Bronchial epithelial cell (primary cell): ENCODE measurements at regions not wholly inside any gene's neighbourhood (a gene's known extent, or its start where the extent isn't known, plus 50 kb on each side); places are given as distances from the start of the nearest gene placed in this dataset.
"Not testable (repeated sequence)": the region's sequence is repeated elsewhere in the genome, so short reads cannot be mapped to it uniquely, and the experiment has no call there.

Experiments used
- DNase-seq: peaks from one replicate; pipeline ENCODE4 v3.0.0-alpha.2; 2010; ENCODE audit warnings: low read depth
- FAIRE-seq: peaks from 2 replicates; lab custom pipeline; 2011; peaks lifted over from hg19 to GRCh38; lab: Jason Lieb, UNC
- H3K27me3 ChIP-seq: 2 replicates; pipeline ENCODE4 v1.5.1; 2011; ENCODE audit warnings: low read length; ENCODE audit not compliant: control insufficient read depth, insufficient read depth
- H3K36me3 ChIP-seq: 2 replicates; pipeline ENCODE4 v1.5.1; 2011; ENCODE audit warnings: low read length; ENCODE audit not compliant: control insufficient read depth, insufficient read depth
- H3K4me3 ChIP-seq: 2 replicates; pipeline ENCODE4 v1.5.1; 2011; ENCODE audit warnings: mild to moderate bottlenecking, low read depth, low read length, control low read depth
- CTCF ChIP-seq: IDR thresholded peaks from 2 replicates; pipeline ENCODE4 v1.5.1; 2011; ENCODE audit warnings: mild to moderate bottlenecking, moderate library complexity, low read length, control low read depth, inconsistent platforms; ENCODE audit not compliant: insufficient read depth, severe bottlenecking

GRCh38 chr5:120174089-120174488 is 290.0 kb upstream of the PRR16 start:
- Histone ChIP-seq H3K27me3 (no peaks in the 10 kb centered on the region), H3K36me3 (no peaks in the 10 kb centered on the region), H3K4me3 (no peak overlapping the region)
- TF ChIP-seq CTCF: no peak
- no peak for DNase-seq
- no peak for FAIRE-seq

GRCh38 chr5:120181238-120181637 is 282.9 kb upstream of the PRR16 start:
- H3K36me3 ChIP-seq, H3K27me3 ChIP-seq, FAIRE-seq, DNase-seq, H3K4me3 ChIP-seq: not testable (repeated sequence)

- H3K27me3 ChIP-seq, H3K4me3 ChIP-seq, H3K36me3 ChIP-seq, DNase-seq, FAIRE-seq: not testable (repeated sequence)
Observed at GRCh38 chr5:120194650-120195049, 269.4 kb upstream of the PRR16 start.

GRCh38 chr5:120199559-120199958 is 264.5 kb upstream of the PRR16 start:
- Histone ChIP-seq H3K4me3 (no peak overlapping the region), H3K36me3 (no peaks in the 10 kb centered on the region), H3K27me3 (no peaks in the 10 kb centered on the region)
- DNase-seq: no peak
- FAIRE-seq: no peak
- TF ChIP-seq CTCF: no peak

GRCh38 chr5:120207129-120207528 is 257.0 kb upstream of the PRR16 start:
- FAIRE-seq (no peak), DNase-seq (no peak)
- no peaks in the 10 kb centered on the region for H3K36me3 ChIP-seq
- TF ChIP-seq CTCF: no peak
- H3K27me3 ChIP-seq: no peaks in the 10 kb centered on the region
- no peak overlapping the region for H3K4me3 ChIP-seq

GRCh38 chr5:120217001-120217400 is 247.1 kb upstream of the PRR16 start:
- Histone ChIP-seq H3K4me3 (no peak overlapping the region), H3K27me3 (no peaks in the 10 kb centered on the region), H3K36me3 (no peaks in the 10 kb centered on the region)
- FAIRE-seq (no peak), DNase-seq (no peak)
- no peak for TF ChIP-seq CTCF

- Histone ChIP-seq H3K4me3 (no peak overlapping the region), H3K27me3 (no peaks in the 10 kb centered on the region), H3K36me3 (no peaks in the 10 kb centered on the region)
- DNase-seq (no peak), FAIRE-seq (no peak)
- TF ChIP-seq CTCF: no peak
Observed at GRCh38 chr5:120219988-120220387, 244.1 kb upstream of the PRR16 start.
